ENCODE measurements at regions not wholly inside any gene's neighbourhood (a gene's known extent, or its start where the extent isn't known, plus 50 kb on each side); places are given as distances from the start of the nearest gene placed in this dataset.

- TF ChIP-seq ELF1 (IDR thresholded peaks at IDR 0.05; ENCODE audit: borderline replicate concordance, low read depth) (no peak), ZNF274 (IDR thresholded peaks at IDR 0.05; ENCODE audit: low read depth, low read length) (no peak), CTCF (IDR thresholded peaks at IDR 0.05 in 2 of 3, conservative IDR thresholded peaks at IDR 0.05 in 1 of 3; ENCODE audit: borderline replicate concordance in 1 of 3, insufficient read depth in 1 of 3, low read depth in 2 of 3, low read length in 2 of 3) (no peak), TCF7L2 (IDR thresholded peaks at IDR 0.05; ENCODE audit: borderline replicate concordance, extremely low read depth, insufficient read depth, insufficient read length) (no peak), YY1 (IDR thresholded peaks at IDR 0.05; ENCODE audit: extremely low read depth, insufficient replicate concordance, low read depth, low read length) (no peak), CEBPB (IDR thresholded peaks at IDR 0.05; ENCODE audit: low read depth) (no peak), MAX (IDR thresholded peaks at IDR 0.05) (no peak), RAD21 (IDR thresholded peaks at IDR 0.05; ENCODE audit: low read depth) (no peak), CBX3 (IDR thresholded peaks at IDR 0.05; ENCODE audit: low read depth) (no peak), JUND (IDR thresholded peaks at IDR 0.05) (no peak), EGR1 (IDR thresholded peaks at IDR 0.05; ENCODE audit: low read depth) (no peak), ZFX (IDR thresholded peaks at IDR 0.05) (no peak), POLR2AphosphoS5 (IDR thresholded peaks at IDR 0.05; ENCODE audit: low read depth, low read length) (no peak), ZBTB33 (IDR thresholded peaks at IDR 0.05; ENCODE audit: extremely low read depth, insufficient replicate concordance, low read length) (no peak)
- no peak overlapping the region for H3K4me2 ChIP-seq (ENCODE audit: low read length)
- CTCF ChIA-PET = no interaction called here
Observed at GRCh38 chr10:18968159-18968558, 80.4 kb upstream of the MALRD1 start.

More at GRCh38 chr10:18968159-18968558, 80.4 kb upstream of the MALRD1 start:
- Histone ChIP-seq H3K9ac (ENCODE audit: low read length) (no peak overlapping the region), H3K36me3 (ENCODE audit: control insufficient read depth in 1 of 2, insufficient read depth in 2 of 2, low read length in 2 of 2) (no peaks in the 10 kb centered on the region), H3K9me3 (ENCODE audit: control insufficient read depth in 1 of 2, insufficient read depth in 1 of 2, low read depth in 1 of 2, low read length in 2 of 2) (peaks cover 5 to 16% of the 10 kb centered on the region in 2 experiments; a peak in 3 of 4 replicates), H3K4me1 (ENCODE audit: control insufficient read depth in 1 of 2, insufficient read depth in 2 of 2, low read length in 2 of 2) (no peaks in the 10 kb centered on the region), H3K79me2 (ENCODE audit: insufficient read depth, low read length) (no peaks in the 10 kb centered on the region), H3K4me3 (replicated peaks in 1 of 2; ENCODE audit: low read depth in 1 of 2, low read length in 2 of 2) (no peak overlapping the region), H3K27ac (ENCODE audit: low read depth, low read length) (no peak overlapping the region), H2AFZ (ENCODE audit: low read depth, low read length, poor library complexity, severe bottlenecking) (no peak overlapping the region), H4K20me1 (ENCODE audit: insufficient read depth) (no peaks in the 10 kb centered on the region), H3K9me2 (ENCODE audit: insufficient read depth) (no peaks in the 10 kb centered on the region), H3K27me3 (ENCODE audit: insufficient read depth, low read length) (no peaks in the 10 kb centered on the region)
- no TSS peak for BruUV-seq (replicated peaks)
- intact Hi-C loops (cut with micrococcal nuclease) = no loop called here
- POLR2A ChIA-PET = no interaction called here
- DNase-seq (ENCODE audit: low read depth, low spot score) (no peak), ATAC-seq (no peak)
- RAD21 ChIA-PET (ENCODE audit: low non-redundant PET in 1 of 2, low total read pairs in 2 of 2, uncharacterized antibody in 2 of 2, unreplicated experiment in 2 of 2) = no interaction called here
